Neutrophil (primary cell): ENCODE measurements at regions not wholly inside any gene's neighbourhood (a gene's known extent, or its start where the extent isn't known, plus 50 kb on each side); places are given as distances from the start of the nearest gene placed in this dataset.

Experiments used
- H3K27ac ChIP-seq: fragments of 200-600 bp; sonication (generic); 2 replicates; pipeline ENCODE4 v1.5.1; 2016; ENCODE audit warnings: mild to moderate bottlenecking, moderate library complexity
- H3K27me3 ChIP-seq: fragments of 200-600 bp; sonication (generic); 2 replicates; pipeline ENCODE4 v1.6.0; 2016; ENCODE audit warnings: mild to moderate bottlenecking
- H3K36me3 ChIP-seq: fragments of 200-600 bp; sonication (generic); 2 replicates; pipeline ENCODE4 v1.5.1; 2017
- H3K4me1 ChIP-seq, 2 experiments: fragments of 200-600 bp in 1 of 2; sonication (generic) in 1 of 2; 1 replicate in 1 of 2; 2 replicates in 1 of 2; pipeline versions ENCODE4 v1.5.1 to v1.6.1; 2013 to 2016; ENCODE audit warnings: low read depth in 1 of 2, low read length in 1 of 2, mild to moderate bottlenecking in 1 of 2, moderate library complexity in 1 of 2; ENCODE audit not compliant: control insufficient read depth in 1 of 2, insufficient read depth in 1 of 2
- H3K4me3 ChIP-seq, 2 experiments: fragments of 200-600 bp in 1 of 2; sonication (generic) in 1 of 2; 1 replicate in 1 of 2; 2 replicates in 1 of 2; pipeline ENCODE4 v1.5.1; 2013 to 2016; ENCODE audit warnings: low read depth in 1 of 2, low read length in 1 of 2, mild to moderate bottlenecking in 1 of 2, moderate library complexity in 1 of 2
- H3K9me3 ChIP-seq: fragments of 200-600 bp; sonication (generic); 2 replicates; pipeline ENCODE4 v1.5.1; 2016
- CTCF ChIP-seq: fragments of 200-600 bp; sonication (generic); IDR thresholded peaks from 2 replicates; pipeline ENCODE4 v1.5.1; 2016; ENCODE audit warnings: antibody characterized with exemption

- no peak for TF ChIP-seq CTCF
- no peak overlapping the region for H3K4me3 ChIP-seq
- no peaks in the 10 kb centered on the region for H3K27me3 ChIP-seq
- no peaks in the 10 kb centered on the region for H3K4me1 ChIP-seq
- no peaks in the 10 kb centered on the region for H3K9me3 ChIP-seq
- no peaks in the 10 kb centered on the region for H3K36me3 ChIP-seq
- no peak overlapping the region for H3K27ac ChIP-seq
Measured at GRCh38 chr18:10350661-10351060, 103.8 kb upstream of the APCDD1 start.

GRCh38 chr18:10351219-10351818, 103.1 kb upstream of the APCDD1 start:
- Histone ChIP-seq H3K9me3 (no peaks in the 10 kb centered on the region), H3K4me1 (no peaks in the 10 kb centered on the region), H3K36me3 (no peaks in the 10 kb centered on the region), H3K27me3 (no peaks in the 10 kb centered on the region), H3K27ac (no peak overlapping the region), H3K4me3 (no peak overlapping the region)
- TF ChIP-seq CTCF, result no peak

- H3K9me3 ChIP-seq, result no peaks in the 10 kb centered on the region
- H3K36me3 ChIP-seq, result no peaks in the 10 kb centered on the region
- no peak overlapping the region for H3K27ac ChIP-seq
- no peaks in the 10 kb centered on the region for H3K4me1 ChIP-seq
- no peak for TF ChIP-seq CTCF
- H3K27me3 ChIP-seq, result no peaks in the 10 kb centered on the region
- H3K4me3 ChIP-seq, result no peak overlapping the region
Measured at GRCh38 chr18:10351858-10352257, 102.6 kb upstream of the APCDD1 start.

GRCh38 chr18:10352671-10353070, 101.8 kb upstream of the APCDD1 start:
- Histone ChIP-seq H3K36me3 (no peaks in the 10 kb centered on the region), H3K4me1 (no peaks in the 10 kb centered on the region), H3K9me3 (no peaks in the 10 kb centered on the region), H3K4me3 (no peak overlapping the region), H3K27ac (no peak overlapping the region), H3K27me3 (no peaks in the 10 kb centered on the region)
- TF ChIP-seq CTCF, result no peak

GRCh38 chr18:10353791-10354190, 100.6 kb upstream of the APCDD1 start:
- Histone ChIP-seq H3K9me3 (no peaks in the 10 kb centered on the region), H3K4me3 (no peak overlapping the region), H3K4me1 (no peaks in the 10 kb centered on the region), H3K27ac (no peak overlapping the region), H3K36me3 (no peaks in the 10 kb centered on the region), H3K27me3 (no peaks in the 10 kb centered on the region)
- TF ChIP-seq CTCF, result no peak
